Endothelial cell of umbilical vein (primary cell): ENCODE measurements at regions not wholly inside any gene's neighbourhood (a gene's known extent, or its start where the extent isn't known, plus 50 kb on each side); places are given as distances from the start of the nearest gene placed in this dataset.

ENCODE experiments used
- BruUV-seq: library from RNA; stranded (reverse); fragments of 400-500 nt; replicated peaks from 2 replicates; lab custom pipeline; 2021; lab: Mats Ljungman, UMichigan
- CTCF ChIA-PET: fragments of 300-600, 350-600 bp; sonication (Branson Sonifier 250); formaldehyde crosslinking; loops from one replicate; lab custom pipeline; 2021; ENCODE audit warnings: antibody characterized with exemption, inconsistent platforms; lab: Charles Lee
- POLR2A ChIA-PET: fragments of 300-600, 350-600 bp; sonication (Branson Sonifier 250); formaldehyde crosslinking; loops from one replicate; lab custom pipeline; 2021; ENCODE audit warnings: antibody characterized with exemption, inconsistent platforms; lab: Charles Lee
- DNase-seq: peaks from one replicate; pipeline ENCODE4 v3.0.0-alpha.2; 2011; ENCODE audit warnings: low read depth, low spot score
- FAIRE-seq: peaks from 2 replicates; lab custom pipeline; 2011; peaks lifted over from hg19 to GRCh38; lab: Jason Lieb, UNC
- H2AFZ ChIP-seq: 2 replicates; pipeline ENCODE4 v1.6.0; 2012; ENCODE audit warnings: low read depth, low read length, control low read depth, inconsistent platforms
- H3K27ac ChIP-seq: 2 replicates; pipeline ENCODE4 v1.5.1; 2011; ENCODE audit warnings: low read depth, mild to moderate bottlenecking, control low read depth, low read length, moderate library complexity; ENCODE audit not compliant: insufficient read depth
- H3K27me3 ChIP-seq, 2 experiments: 2 replicates each; pipeline versions ENCODE4 v1.6.0 to v1.6.1; 2011; ENCODE audit warnings: low read length in 2 of 2, mixed read lengths in 1 of 2; ENCODE audit not compliant: control insufficient read depth in 2 of 2, insufficient read depth in 2 of 2
- H3K36me3 ChIP-seq, 2 experiments: 2 replicates in 1 of 2; 3 replicates in 1 of 2; pipeline ENCODE4 v1.5.1; 2011; ENCODE audit warnings: low read length in 2 of 2, mild to moderate bottlenecking in 1 of 2, moderate library complexity in 1 of 2; ENCODE audit not compliant: control insufficient read depth in 2 of 2, insufficient read depth in 2 of 2; ENCODE audit errors: extremely low read depth in 1 of 2
- H3K4me1 ChIP-seq: 3 replicates; pipeline ENCODE4 v1.5.1; 2011; ENCODE audit warnings: mild to moderate bottlenecking, low read length; ENCODE audit not compliant: control insufficient read depth, insufficient read depth; ENCODE audit errors: extremely low read depth
- H3K4me2 ChIP-seq: 2 replicates; pipeline ENCODE4 v1.6.1; 2011; ENCODE audit warnings: low read length, control low read depth, mixed read lengths; ENCODE audit not compliant: insufficient read depth
- H3K4me3 ChIP-seq, 3 experiments: fragments of 200-600 bp in 1 of 3; sonication (generic), shearing (Covaris generic) in 1 of 3; replicated peaks in 1 of 3; 2 replicates each; pipeline ENCODE4 v1.5.1; 2011 to 2016; ENCODE audit warnings: control low read depth in 3 of 3, low read length in 3 of 3, mild to moderate bottlenecking in 2 of 3, inconsistent platforms in 1 of 3, low read depth in 1 of 3, moderate library complexity in 1 of 3; ENCODE audit not compliant: insufficient read depth in 1 of 3
- H3K79me2 ChIP-seq: 2 replicates; pipeline ENCODE4 v1.6.0; 2012; ENCODE audit warnings: low read length, inconsistent platforms; ENCODE audit not compliant: control insufficient read depth, insufficient read depth
- H3K9ac ChIP-seq: replicated peaks from 2 replicates; pipeline ENCODE3; 2011; ENCODE audit warnings: low read length, control low read depth; ENCODE audit not compliant: insufficient read depth; ENCODE audit errors: extremely low read depth
- H3K9me1 ChIP-seq: replicated peaks from 3 replicates; pipeline ENCODE4 v1.6.0; 2011; ENCODE audit warnings: mild to moderate bottlenecking, low read length; ENCODE audit not compliant: control insufficient read depth, insufficient read depth; ENCODE audit errors: extremely low read depth
- H3K9me3 ChIP-seq: replicated peaks from 2 replicates; pipeline ENCODE4 v1.5.1; 2012; ENCODE audit warnings: low read length, inconsistent platforms; ENCODE audit not compliant: control insufficient read depth, insufficient read depth
- H4K20me1 ChIP-seq: replicated peaks from 2 replicates; pipeline ENCODE3; 2011; ENCODE audit warnings: mild to moderate bottlenecking, low read length; ENCODE audit not compliant: control insufficient read depth, insufficient read depth; ENCODE audit errors: extremely low read depth
- EZH2 ChIP-seq: IDR thresholded peaks from 2 replicates; pipeline ENCODE4 v1.6.1; 2012; ENCODE audit warnings: borderline replicate concordance, low read depth, mild to moderate bottlenecking, moderate library complexity, low read length, inconsistent platforms; ENCODE audit not compliant: severe bottlenecking
- FOS ChIP-seq: IDR thresholded peaks from 2 replicates; pipeline ENCODE4 v1.6.1; 2011; ENCODE audit warnings: mild to moderate bottlenecking, low read length, moderate library complexity, borderline replicate concordance; ENCODE audit not compliant: insufficient read depth
- GATA2 ChIP-seq: IDR thresholded peaks from 2 replicates; pipeline ENCODE4 v1.7.0; 2011; ENCODE audit warnings: low read depth, mild to moderate bottlenecking, moderate library complexity, mixed read lengths, low read length; ENCODE audit not compliant: insufficient read length, insufficient read depth
- JUN ChIP-seq: IDR thresholded peaks from 2 replicates; pipeline ENCODE4 v1.6.1; 2011; ENCODE audit warnings: borderline replicate concordance, low read depth; ENCODE audit not compliant: insufficient read length, insufficient read depth
- MYC ChIP-seq: IDR thresholded peaks from one replicate; pipeline ENCODE4 v1.6.1; 2011; ENCODE audit warnings: mild to moderate bottlenecking, low read depth, low read length
- POLR2A ChIP-seq: IDR thresholded peaks from 2 replicates; pipeline ENCODE4 v1.6.1; 2012; ENCODE audit warnings: low read depth, mild to moderate bottlenecking, control low read depth, low read length
- POLR2AphosphoS5 ChIP-seq: IDR thresholded peaks from 2 replicates; pipeline ENCODE4 v1.6.1; 2012; ENCODE audit warnings: low read depth, mild to moderate bottlenecking, control low read depth, low read length, moderate library complexity; ENCODE audit not compliant: insufficient read depth
- dilution Hi-C: fragments of 300-500 bp; cut with MboI; formaldehyde crosslinking; loops from one replicate; pipeline ENCODE4 v1.15.0; 2019; ENCODE audit warnings: low sequenced_read_pairs; ENCODE audit not compliant: extremely low pct_ligation_motif_present
- intact Hi-C: fragments of 100-400 bp; cut with micrococcal nuclease; formaldehyde crosslinking; loops from one replicate; pipeline ENCODE4 v1.10.0; 2022
- TF ChIP-seq, protein P1 (sequence below), 2 donors: IDR thresholded peaks; 1 replicate in 1 of 2; 2 replicates in 1 of 2; pipeline ENCODE4 v1.5.1; 2011; ENCODE audit warnings: low read length in 2 of 2, mild to moderate bottlenecking in 2 of 2, moderate library complexity in 2 of 2, control low read depth in 1 of 2, inconsistent platforms in 1 of 2, low read depth in 1 of 2; ENCODE audit not compliant: insufficient read depth in 1 of 2; ENCODE audit errors: extremely low read depth in 1 of 2
- TF ChIP-seq, protein P2 (sequence below): IDR thresholded peaks from 2 replicates; pipeline ENCODE4 v1.6.1; 2011; ENCODE audit not compliant: insufficient read depth, insufficient read length

DNA sequence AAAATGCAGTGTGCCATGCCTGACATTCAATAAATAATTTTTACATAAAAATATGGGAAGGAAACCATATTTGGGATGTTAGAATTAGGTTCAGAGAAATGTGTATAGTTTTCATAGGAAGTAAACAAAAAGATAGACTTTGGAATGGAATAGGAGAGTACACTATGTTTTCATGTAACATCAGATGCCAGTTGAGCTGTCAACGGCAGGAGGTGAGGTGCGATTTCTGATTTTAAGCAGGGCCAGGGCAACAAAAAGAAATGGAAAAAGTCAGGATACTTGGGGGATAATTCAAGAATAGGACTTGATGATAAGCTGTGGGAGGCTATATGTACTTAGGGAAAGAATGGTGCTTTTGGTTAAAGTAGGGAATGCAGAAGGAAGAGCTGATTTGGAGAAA lies 639.5 kb downstream of the OTOL1 start:
- intact Hi-C loops (no loop called here), dilution Hi-C loops (no loop called here)
- Histone ChIP-seq H3K4me2 (no peak overlapping the region), H3K9me3 (no peaks in the 10 kb centered on the region), H3K4me3 (no peak overlapping the region), H3K27me3 (no peaks in the 10 kb centered on the region), H3K9ac (no peak overlapping the region), H3K27ac (no peak overlapping the region), H3K79me2 (no peaks in the 10 kb centered on the region), H4K20me1 (no peaks in the 10 kb centered on the region), H3K4me1 (no peaks in the 10 kb centered on the region), H3K36me3 (no peaks in the 10 kb centered on the region), H2AFZ (no peak overlapping the region), H3K9me1 (no peaks in the 10 kb centered on the region)
- no TSS peak for BruUV-seq
- POLR2A ChIA-PET: no interaction called here
- DNase-seq: no peak
- no peak for TF ChIP-seq JUN
- TF ChIP-seq, protein P1, sequence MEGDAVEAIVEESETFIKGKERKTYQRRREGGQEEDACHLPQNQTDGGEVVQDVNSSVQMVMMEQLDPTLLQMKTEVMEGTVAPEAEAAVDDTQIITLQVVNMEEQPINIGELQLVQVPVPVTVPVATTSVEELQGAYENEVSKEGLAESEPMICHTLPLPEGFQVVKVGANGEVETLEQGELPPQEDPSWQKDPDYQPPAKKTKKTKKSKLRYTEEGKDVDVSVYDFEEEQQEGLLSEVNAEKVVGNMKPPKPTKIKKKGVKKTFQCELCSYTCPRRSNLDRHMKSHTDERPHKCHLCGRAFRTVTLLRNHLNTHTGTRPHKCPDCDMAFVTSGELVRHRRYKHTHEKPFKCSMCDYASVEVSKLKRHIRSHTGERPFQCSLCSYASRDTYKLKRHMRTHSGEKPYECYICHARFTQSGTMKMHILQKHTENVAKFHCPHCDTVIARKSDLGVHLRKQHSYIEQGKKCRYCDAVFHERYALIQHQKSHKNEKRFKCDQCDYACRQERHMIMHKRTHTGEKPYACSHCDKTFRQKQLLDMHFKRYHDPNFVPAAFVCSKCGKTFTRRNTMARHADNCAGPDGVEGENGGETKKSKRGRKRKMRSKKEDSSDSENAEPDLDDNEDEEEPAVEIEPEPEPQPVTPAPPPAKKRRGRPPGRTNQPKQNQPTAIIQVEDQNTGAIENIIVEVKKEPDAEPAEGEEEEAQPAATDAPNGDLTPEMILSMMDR (IDR thresholded peaks at IDR 0.05; ENCODE audit: extremely low read depth in 1 of 2, insufficient read depth in 1 of 2, low read depth in 1 of 2, low read length in 2 of 2): no peak
- TF ChIP-seq FOS: no peak
- TF ChIP-seq GATA2: no peak
- no peak for TF ChIP-seq POLR2A
- no peak for TF ChIP-seq EZH2
- no peak for TF ChIP-seq POLR2AphosphoS5
- TF ChIP-seq MYC: no peak
- TF ChIP-seq, protein P2, sequence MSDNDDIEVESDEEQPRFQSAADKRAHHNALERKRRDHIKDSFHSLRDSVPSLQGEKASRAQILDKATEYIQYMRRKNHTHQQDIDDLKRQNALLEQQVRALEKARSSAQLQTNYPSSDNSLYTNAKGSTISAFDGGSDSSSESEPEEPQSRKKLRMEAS: no peak
- no peak for FAIRE-seq
- CTCF ChIA-PET: no interaction called here
